Ramos (cell line): ENCODE measurements at regions not wholly inside any gene's neighbourhood (a gene's known extent, or its start where the extent isn't known, plus 50 kb on each side); places are given as distances from the start of the nearest gene placed in this dataset.

Source experiments
- in situ Hi-C: fragments of 300-500 bp; cut with MboI; formaldehyde crosslinking; loops from one replicate; pipeline ENCODE4 v1.14.3; 2022; ENCODE audit warnings: low sequenced_read_pairs; ENCODE audit not compliant: unreplicated experiment

GRCh38 chr5:39519566-39520231 lies 94.9 kb upstream of the DAB2 start:
- in situ Hi-C loops, result no loop called here

GRCh38 chr5:39519079-39519478 lies 94.3 kb upstream of the DAB2 start:
- in situ Hi-C loops, result no loop called here

DNA sequence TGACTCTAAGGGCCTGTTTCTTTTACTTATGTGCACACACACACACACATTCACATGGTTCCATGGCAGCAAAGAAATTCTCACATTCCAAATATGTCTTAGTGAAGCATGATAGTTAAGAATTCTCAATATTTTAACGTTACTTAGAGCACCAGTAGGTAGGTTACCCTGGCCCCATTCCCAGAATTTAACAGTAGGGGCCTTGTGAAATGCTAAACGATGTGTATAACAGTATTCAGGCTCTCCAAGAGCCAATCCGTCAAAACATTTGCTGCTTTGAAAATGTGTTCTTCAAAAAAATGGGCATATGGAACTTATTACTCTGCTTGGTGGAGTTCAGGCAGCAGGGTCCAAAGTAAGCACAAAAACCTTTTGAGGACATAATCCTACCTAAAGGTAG lies 93.7 kb upstream of the DAB2 start:
- in situ Hi-C loops, result no loop called here

DNA sequence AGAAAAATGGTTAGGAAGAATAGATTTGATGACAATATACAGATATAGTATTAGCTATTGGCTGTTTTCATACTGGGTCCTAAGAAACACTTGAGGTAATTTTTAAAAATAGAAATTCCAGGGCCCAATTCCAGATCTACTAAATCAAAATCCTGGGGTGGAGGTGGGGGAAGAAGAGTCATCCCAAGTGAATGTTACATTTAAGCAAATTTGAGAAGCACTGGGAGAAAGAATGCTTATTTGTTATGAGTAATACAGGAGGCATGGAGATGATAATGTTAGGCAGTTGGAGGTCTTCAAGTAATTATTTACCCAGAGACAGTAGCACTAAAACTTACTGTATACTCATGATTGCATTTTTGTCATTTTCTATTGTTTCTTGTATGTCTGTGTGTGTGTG lies 93.0 kb upstream of the DAB2 start:
- in situ Hi-C loops, result no loop called here

DNA sequence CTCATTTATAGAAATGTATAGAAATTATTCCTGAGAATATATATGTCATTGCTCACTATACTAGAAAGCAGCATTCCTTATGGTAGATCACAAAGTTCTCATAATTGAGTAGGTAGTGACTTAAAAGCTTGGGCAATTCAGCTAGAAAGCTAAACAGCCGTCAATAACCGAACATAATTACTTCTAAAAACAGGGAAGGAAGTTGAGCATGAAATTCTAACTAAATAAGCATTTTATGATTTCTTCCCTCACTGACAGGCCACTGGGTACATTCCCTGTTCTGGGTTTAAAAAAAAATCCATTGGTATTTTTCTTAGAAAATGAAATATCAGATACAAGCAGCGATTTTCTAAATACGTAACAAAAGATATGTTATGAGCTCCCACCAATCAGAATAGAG lies 91.1 kb upstream of the DAB2 start:
- in situ Hi-C loops, result no loop called here

GRCh38 chr5:39513236-39513635 lies 88.5 kb upstream of the DAB2 start:
- in situ Hi-C loops, result no loop called here

GRCh38 chr5:39506211-39506610 lies 81.4 kb upstream of the DAB2 start:
- in situ Hi-C loops, result no loop called here

GRCh38 chr5:39505791-39506190 lies 81.0 kb upstream of the DAB2 start:
- in situ Hi-C loops, result no loop called here

DNA sequence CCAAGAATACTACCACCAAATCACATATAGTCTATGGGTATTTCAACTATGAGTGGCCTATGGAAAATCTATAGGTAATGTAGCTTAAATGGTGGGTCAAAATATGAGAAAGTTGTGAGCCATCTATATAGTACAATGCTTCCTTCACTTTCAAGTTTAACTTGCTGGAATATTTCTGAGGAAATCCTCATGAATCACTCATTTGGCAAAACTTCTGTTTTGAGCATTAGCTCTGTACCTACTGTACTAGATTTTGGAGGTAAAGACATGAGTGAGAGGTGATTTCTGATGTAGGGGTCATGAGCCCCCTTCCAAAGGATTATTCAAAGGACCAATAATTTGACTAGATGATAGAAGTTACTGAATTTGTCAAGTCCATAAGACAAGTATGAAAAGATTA lies 80.6 kb upstream of the DAB2 start:
- in situ Hi-C loops, result no loop called here

GRCh38 chr5:39503155-39503554 lies 78.4 kb upstream of the DAB2 start:
- in situ Hi-C loops, result no loop called here

DNA sequence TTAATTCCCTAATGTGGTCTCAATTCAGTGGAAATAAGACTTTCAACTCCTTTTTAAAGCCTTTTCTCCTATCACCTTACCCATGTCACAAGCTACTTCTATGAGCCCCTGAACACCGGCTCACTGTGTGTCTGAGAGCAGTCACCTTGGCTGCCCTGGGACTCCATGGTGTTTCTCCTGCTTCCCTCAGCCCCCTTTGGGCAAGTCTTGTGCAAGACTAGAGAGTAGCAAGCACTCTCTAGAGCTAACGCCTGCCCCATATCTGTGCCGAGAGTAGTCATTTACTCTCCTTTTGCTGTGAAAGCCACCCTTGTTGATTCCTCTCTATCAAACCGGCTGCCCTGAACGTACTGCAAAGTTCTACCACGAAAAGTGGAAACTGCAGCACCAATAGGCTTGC lies 77.9 kb upstream of the DAB2 start:
- in situ Hi-C loops, result no loop called here

- in situ Hi-C loops, result no loop called here
Observed at GRCh38 chr5:39501397-39501796, 76.6 kb upstream of the DAB2 start.

GRCh38 chr5:39500551-39501175 lies 75.9 kb upstream of the DAB2 start:
- in situ Hi-C loops, result no loop called here

DNA sequence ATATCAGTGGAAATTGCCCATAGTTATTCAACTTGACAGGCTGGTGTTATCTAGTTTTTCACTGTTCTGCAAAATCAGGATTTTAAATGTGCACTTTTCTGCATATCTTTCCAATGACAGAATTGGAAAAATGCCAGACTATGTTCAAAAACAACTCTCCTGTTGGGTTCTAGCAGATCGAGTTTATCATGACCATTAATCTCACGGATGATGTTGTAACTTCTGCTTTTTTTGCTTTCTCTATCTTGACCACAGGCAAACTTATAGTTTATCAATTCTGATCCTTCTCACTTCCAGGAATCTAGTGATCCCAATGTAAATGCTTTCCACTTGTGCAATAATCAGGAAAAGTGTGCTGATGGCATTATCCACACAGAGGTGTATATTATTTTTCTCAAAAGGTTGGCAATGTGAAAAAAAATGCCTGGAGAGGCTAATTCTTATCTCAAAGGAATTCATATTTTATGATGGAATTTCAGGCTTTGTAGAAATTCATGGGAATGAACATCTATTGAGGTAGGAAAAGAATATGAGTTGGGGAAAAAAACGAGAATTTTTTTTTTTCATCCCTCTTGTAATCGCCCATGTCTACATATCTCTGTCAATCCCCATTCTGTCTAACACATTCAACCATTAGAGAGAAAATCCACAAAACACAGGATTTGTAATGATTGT lies 73.6 kb upstream of the DAB2 start:
- in situ Hi-C loops, result no loop called here

- in situ Hi-C loops, result no loop called here
Observed at GRCh38 chr5:39497322-39497721, 72.5 kb upstream of the DAB2 start.

DNA sequence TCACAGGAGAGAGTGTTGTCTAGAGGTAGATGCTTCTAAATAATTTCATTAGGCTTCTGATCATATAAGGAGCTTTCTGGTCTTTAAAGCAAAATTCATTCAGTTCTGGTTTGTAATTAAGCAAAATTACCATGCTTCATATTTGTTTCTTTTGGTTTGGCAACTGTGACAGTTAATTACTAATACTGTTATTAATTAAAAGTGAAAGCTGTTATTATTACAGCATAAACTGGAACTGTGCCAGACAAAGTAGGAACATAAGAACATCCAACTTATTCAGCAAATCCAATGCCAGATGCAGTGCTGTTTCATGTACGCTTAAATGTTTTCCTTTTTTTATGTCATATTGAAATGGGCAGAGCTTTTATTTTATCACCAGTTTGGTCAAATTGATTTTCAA lies 70.4 kb upstream of the DAB2 start:
- in situ Hi-C loops, result no loop called here

DNA sequence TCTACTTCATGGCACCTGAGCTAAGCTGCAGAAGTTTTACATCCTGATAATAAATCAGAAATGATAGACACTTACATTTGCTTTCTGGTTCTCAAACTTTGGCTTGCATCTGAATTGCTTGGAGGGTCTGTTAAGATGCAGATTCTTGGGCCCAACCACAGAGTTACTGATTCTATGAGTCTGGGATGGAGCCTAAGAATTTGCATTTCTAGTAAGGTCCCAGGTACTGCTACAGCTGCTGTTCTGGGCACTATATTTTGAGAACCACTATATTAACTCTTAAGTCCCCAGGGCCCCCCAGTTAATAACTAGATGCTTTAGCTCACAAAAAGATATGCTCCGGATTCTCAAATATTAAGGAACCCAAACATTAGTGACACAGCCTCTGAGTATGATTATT lies 69.8 kb upstream of the DAB2 start:
- in situ Hi-C loops, result no loop called here

DNA sequence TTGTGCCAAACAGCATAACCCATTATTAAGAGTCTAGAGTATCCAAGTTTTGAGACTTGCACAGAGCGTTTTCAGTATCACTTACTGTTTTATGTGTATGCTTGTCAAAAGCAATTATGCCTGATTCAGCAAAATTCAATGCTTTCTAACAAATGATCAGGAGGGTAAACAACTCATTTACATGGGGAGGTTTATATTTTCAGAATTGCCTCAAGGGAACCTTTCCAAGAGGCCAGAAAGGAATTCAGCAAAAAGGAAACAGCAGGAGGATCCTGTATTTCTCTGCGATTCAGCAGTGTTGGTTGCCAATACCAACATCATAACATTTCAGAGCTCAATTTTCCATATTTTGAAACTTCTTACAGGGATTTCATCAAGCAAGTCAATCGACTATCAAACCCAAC lies 69.3 kb upstream of the DAB2 start:
- in situ Hi-C loops, result no loop called here

GRCh38 chr5:39491210-39491609 lies 66.4 kb upstream of the DAB2 start:
- in situ Hi-C loops, result no loop called here

- in situ Hi-C loops, result no loop called here
Observed at GRCh38 chr5:39489263-39489662, 64.5 kb upstream of the DAB2 start.

DNA sequence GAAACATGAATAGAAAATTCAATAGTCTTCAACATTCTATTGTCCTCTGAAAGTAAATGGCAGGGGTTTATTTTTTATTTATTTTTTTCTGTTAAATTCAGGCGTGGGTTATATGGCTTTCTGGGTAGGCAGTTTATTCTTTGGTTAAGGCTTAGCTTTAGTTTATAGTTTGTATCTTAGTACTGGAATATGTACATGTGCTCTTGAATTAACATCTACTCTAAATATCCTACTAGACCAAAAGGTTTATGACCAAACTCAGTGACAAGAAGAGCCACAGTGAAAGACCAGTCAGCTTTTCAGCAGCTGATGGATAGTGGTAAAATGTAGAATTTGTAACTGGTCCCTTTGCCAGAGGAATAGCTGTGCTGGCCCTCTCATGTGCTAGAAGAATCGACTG lies 62.0 kb upstream of the DAB2 start:
- in situ Hi-C loops, result no loop called here

GRCh38 chr5:39486361-39486760 lies 61.6 kb upstream of the DAB2 start:
- in situ Hi-C loops, result no loop called here
